Tibial nerve (tissue), 3 donors: ENCODE measurements at regions not wholly inside any gene's neighbourhood (a gene's known extent, or its start where the extent isn't known, plus 50 kb on each side); places are given as distances from the start of the nearest gene placed in this dataset.

Experiments used
- CTCF ChIP-seq, 5 experiments: fragments of 200-600 bp in 3 of 5; fragments of 450-650 bp in 2 of 5; sonication (generic) in 3 of 5; IDR thresholded peaks; one replicate each; pipeline ENCODE4 v1.5.1; 2016 to 2019; ENCODE audit warnings: antibody characterized with exemption in 5 of 5, mild to moderate bottlenecking in 3 of 5, moderate library complexity in 2 of 5
- POLR2A ChIP-seq, 2 donors: fragments of 450-650 bp; IDR thresholded peaks; one replicate each; pipeline ENCODE4 v1.6.1; 2017; ENCODE audit warnings: antibody characterized with exemption in 2 of 2, mild to moderate bottlenecking in 2 of 2, moderate library complexity in 2 of 2

GRCh38 chr17:77364381-77364911 lies 223.7 kb downstream of the SEC14L1 start:
- TF ChIP-seq CTCF (IDR thresholded peaks at IDR 0.05) (no peak), POLR2A (IDR thresholded peaks at IDR 0.05) (no peak)
